ENCODE measurements at regions not wholly inside any gene's neighbourhood (a gene's known extent, or its start where the extent isn't known, plus 50 kb on each side); places are given as distances from the start of the nearest gene placed in this dataset.
"Not testable (repeated sequence)": the region's sequence is repeated elsewhere in the genome, so short reads cannot be mapped to it uniquely, and the experiment has no call there.

DNA sequence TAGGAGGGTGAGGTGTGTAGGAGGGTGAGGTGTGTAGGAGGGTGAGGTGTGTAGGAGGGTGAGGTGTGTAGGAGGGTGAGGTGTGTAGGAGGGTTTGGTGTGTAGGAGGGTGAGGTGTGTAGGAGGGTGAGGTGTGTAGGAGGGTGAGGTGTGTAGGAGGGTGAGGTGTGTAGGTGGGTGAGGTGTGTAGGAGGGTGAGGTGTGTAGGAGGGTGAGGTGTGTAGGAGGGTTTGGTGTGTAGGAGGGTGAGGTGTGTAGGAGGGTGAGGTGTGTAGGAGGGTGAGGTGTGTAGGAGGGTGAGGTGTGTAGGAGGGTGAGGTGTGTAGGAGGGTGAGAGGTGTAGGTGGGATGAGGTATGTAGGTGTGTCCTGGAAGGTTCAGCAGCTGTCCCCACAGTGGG is 144.7 kb downstream of the DLL1 start:
- not testable (repeated sequence) for TF ChIP-seq EP300 (IDR thresholded peaks at IDR 0.05; ENCODE audit: borderline replicate concordance in 1 of 2, low read depth in 1 of 2, low read length in 1 of 2); YY1 (IDR thresholded peaks at IDR 0.05; ENCODE audit: low read depth); RCOR1 (IDR thresholded peaks at IDR 0.05; ENCODE audit: low read length); RXRA (IDR thresholded peaks at IDR 0.05; ENCODE audit: borderline replicate concordance, low read depth); NRF1 (IDR thresholded peaks at IDR 0.05; ENCODE audit: low read depth, low read length); NFIC (IDR thresholded peaks at IDR 0.05; ENCODE audit: borderline replicate concordance); EZH2phosphoT487 (IDR thresholded peaks at IDR 0.05; ENCODE audit: borderline replicate concordance, low read depth)
- TF ChIP-seq, protein P1, sequence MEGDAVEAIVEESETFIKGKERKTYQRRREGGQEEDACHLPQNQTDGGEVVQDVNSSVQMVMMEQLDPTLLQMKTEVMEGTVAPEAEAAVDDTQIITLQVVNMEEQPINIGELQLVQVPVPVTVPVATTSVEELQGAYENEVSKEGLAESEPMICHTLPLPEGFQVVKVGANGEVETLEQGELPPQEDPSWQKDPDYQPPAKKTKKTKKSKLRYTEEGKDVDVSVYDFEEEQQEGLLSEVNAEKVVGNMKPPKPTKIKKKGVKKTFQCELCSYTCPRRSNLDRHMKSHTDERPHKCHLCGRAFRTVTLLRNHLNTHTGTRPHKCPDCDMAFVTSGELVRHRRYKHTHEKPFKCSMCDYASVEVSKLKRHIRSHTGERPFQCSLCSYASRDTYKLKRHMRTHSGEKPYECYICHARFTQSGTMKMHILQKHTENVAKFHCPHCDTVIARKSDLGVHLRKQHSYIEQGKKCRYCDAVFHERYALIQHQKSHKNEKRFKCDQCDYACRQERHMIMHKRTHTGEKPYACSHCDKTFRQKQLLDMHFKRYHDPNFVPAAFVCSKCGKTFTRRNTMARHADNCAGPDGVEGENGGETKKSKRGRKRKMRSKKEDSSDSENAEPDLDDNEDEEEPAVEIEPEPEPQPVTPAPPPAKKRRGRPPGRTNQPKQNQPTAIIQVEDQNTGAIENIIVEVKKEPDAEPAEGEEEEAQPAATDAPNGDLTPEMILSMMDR (IDR thresholded peaks at IDR 0.05): not testable (repeated sequence)
- TF ChIP-seq, protein P2, sequence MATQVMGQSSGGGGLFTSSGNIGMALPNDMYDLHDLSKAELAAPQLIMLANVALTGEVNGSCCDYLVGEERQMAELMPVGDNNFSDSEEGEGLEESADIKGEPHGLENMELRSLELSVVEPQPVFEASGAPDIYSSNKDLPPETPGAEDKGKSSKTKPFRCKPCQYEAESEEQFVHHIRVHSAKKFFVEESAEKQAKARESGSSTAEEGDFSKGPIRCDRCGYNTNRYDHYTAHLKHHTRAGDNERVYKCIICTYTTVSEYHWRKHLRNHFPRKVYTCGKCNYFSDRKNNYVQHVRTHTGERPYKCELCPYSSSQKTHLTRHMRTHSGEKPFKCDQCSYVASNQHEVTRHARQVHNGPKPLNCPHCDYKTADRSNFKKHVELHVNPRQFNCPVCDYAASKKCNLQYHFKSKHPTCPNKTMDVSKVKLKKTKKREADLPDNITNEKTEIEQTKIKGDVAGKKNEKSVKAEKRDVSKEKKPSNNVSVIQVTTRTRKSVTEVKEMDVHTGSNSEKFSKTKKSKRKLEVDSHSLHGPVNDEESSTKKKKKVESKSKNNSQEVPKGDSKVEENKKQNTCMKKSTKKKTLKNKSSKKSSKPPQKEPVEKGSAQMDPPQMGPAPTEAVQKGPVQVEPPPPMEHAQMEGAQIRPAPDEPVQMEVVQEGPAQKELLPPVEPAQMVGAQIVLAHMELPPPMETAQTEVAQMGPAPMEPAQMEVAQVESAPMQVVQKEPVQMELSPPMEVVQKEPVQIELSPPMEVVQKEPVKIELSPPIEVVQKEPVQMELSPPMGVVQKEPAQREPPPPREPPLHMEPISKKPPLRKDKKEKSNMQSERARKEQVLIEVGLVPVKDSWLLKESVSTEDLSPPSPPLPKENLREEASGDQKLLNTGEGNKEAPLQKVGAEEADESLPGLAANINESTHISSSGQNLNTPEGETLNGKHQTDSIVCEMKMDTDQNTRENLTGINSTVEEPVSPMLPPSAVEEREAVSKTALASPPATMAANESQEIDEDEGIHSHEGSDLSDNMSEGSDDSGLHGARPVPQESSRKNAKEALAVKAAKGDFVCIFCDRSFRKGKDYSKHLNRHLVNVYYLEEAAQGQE (IDR thresholded peaks at IDR 0.05; ENCODE audit: low read depth, low read length): not testable (repeated sequence)
- TF ChIP-seq, protein P3, sequence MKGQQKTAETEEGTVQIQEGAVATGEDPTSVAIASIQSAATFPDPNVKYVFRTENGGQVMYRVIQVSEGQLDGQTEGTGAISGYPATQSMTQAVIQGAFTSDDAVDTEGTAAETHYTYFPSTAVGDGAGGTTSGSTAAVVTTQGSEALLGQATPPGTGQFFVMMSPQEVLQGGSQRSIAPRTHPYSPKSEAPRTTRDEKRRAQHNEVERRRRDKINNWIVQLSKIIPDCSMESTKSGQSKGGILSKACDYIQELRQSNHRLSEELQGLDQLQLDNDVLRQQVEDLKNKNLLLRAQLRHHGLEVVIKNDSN (IDR thresholded peaks at IDR 0.05; ENCODE audit: borderline replicate concordance, low read depth): not testable (repeated sequence)

Measured in SK-N-SH (cell line).